Esophagus muscularis mucosa (tissue), 3 donors: ENCODE measurements at regions not wholly inside any gene's neighbourhood (a gene's known extent, or its start where the extent isn't known, plus 50 kb on each side); places are given as distances from the start of the nearest gene placed in this dataset.

ENCODE experiments used
- CTCF ChIP-seq, 3 experiments: fragments of 200-600 bp in 2 of 3; fragments of 450-650 bp in 1 of 3; sonication (generic) in 2 of 3; IDR thresholded peaks; one replicate each; pipeline ENCODE4 v1.5.1; 2017 to 2019; ENCODE audit warnings: antibody characterized with exemption in 3 of 3, mild to moderate bottlenecking in 2 of 3, moderate library complexity in 1 of 3
- POLR2A ChIP-seq: fragments of 450-650 bp; IDR thresholded peaks from one replicate; pipeline ENCODE4 v1.6.1; 2017; ENCODE audit warnings: antibody characterized with exemption, moderate library complexity, mild to moderate bottlenecking, low read depth

GRCh38 chr12:23376238-23376637, 573.2 kb downstream of the SOX5 start:
- TF ChIP-seq POLR2A: no peak
- no peak for TF ChIP-seq CTCF (IDR thresholded peaks at IDR 0.05)
